SU-DHL-6 (cell line): ENCODE measurements at regions not wholly inside any gene's neighbourhood (a gene's known extent, or its start where the extent isn't known, plus 50 kb on each side); places are given as distances from the start of the nearest gene placed in this dataset.

Experiments used
- H2AFZ ChIP-seq: fragments of 200-600 bp; sonication (generic); 2 replicates; pipeline ENCODE4 v1.6.1; 2014; ENCODE audit warnings: low read depth, mild to moderate bottlenecking, moderate library complexity, mixed read lengths, antibody characterized with exemption, low read length; ENCODE audit not compliant: severe bottlenecking
- H3F3A ChIP-seq: fragments of 200-600 bp; shearing (Covaris generic); 2 replicates; pipeline ENCODE4 v1.6.0; 2016; ENCODE audit warnings: antibody characterized with exemption, mild to moderate bottlenecking; ENCODE audit not compliant: insufficient read depth
- H3K27ac ChIP-seq: fragments of 200-600 bp; sonication (generic); 2 replicates; pipeline ENCODE4 v1.5.1; 2016; ENCODE audit warnings: low read depth, mild to moderate bottlenecking, low read length, moderate library complexity, mixed read lengths
- H3K27me3 ChIP-seq: fragments of 200-600 bp; sonication (generic), shearing (Covaris generic); 2 replicates; pipeline ENCODE4 v1.6.0; 2014; ENCODE audit warnings: mild to moderate bottlenecking, low read length
- H3K36me3 ChIP-seq: fragments of 200-600 bp; sonication (generic); 2 replicates; pipeline ENCODE4 v1.6.1; 2014; ENCODE audit warnings: mild to moderate bottlenecking, low read length, mixed read lengths
- H3K4me2 ChIP-seq: fragments of 300-600, 200-600 bp; shearing (Covaris generic), sonication (generic); 2 replicates; pipeline ENCODE4 v1.6.0; 2014; ENCODE audit warnings: low read length, low read depth, mild to moderate bottlenecking; ENCODE audit not compliant: poor library complexity, severe bottlenecking
- H3K4me3 ChIP-seq: fragments of 200-600 bp; sonication (generic); 2 replicates; pipeline ENCODE4 v1.5.1; 2014; ENCODE audit warnings: antibody characterized with exemption, low read length, mild to moderate bottlenecking, mixed read lengths; ENCODE audit not compliant: insufficient read depth, poor library complexity, severe bottlenecking
- H3K79me2 ChIP-seq: fragments of 200-600 bp; sonication (generic); 2 replicates; pipeline ENCODE4 v1.6.1; 2014; ENCODE audit warnings: mild to moderate bottlenecking, low read length, moderate library complexity; ENCODE audit not compliant: insufficient read depth
- H3K9ac ChIP-seq: fragments of 200-600 bp; sonication (generic); 2 replicates; pipeline ENCODE4 v1.7.0; 2014; ENCODE audit warnings: mild to moderate bottlenecking, low read length
- H3K9me2 ChIP-seq: fragments of 200-600 bp; sonication (generic); replicated peaks from 2 replicates; pipeline ENCODE4 v1.6.1; 2014; ENCODE audit warnings: low read length; ENCODE audit not compliant: insufficient read depth
- H3K9me3 ChIP-seq: fragments of 200-600 bp; sonication (generic); 2 replicates; pipeline ENCODE4 v1.6.1; 2014; ENCODE audit warnings: low read length, mixed read lengths; ENCODE audit not compliant: insufficient read depth
- H4K20me1 ChIP-seq: fragments of 200-600 bp; sonication (generic); 2 replicates; pipeline ENCODE4 v1.6.1; 2014; ENCODE audit warnings: low read depth, mild to moderate bottlenecking, antibody characterized with exemption, low read length, moderate library complexity, mixed read lengths
- CTCF ChIP-seq: fragments of 200-600 bp; sonication (generic); IDR thresholded peaks from one replicate; pipeline ENCODE4 v1.5.1; 2017; ENCODE audit warnings: antibody characterized with exemption, mild to moderate bottlenecking, low read length, moderate library complexity; ENCODE audit not compliant: insufficient read depth, poor library complexity, severe bottlenecking
- EZH2phosphoT487 ChIP-seq: fragments of 200-600 bp; sonication (generic), shearing (Covaris generic); conservative IDR thresholded peaks from 2 replicates; pipeline ENCODE4 v1.6.1; 2018; ENCODE audit warnings: mild to moderate bottlenecking, antibody characterized with exemption, low read length, moderate library complexity, mixed read lengths

DNA sequence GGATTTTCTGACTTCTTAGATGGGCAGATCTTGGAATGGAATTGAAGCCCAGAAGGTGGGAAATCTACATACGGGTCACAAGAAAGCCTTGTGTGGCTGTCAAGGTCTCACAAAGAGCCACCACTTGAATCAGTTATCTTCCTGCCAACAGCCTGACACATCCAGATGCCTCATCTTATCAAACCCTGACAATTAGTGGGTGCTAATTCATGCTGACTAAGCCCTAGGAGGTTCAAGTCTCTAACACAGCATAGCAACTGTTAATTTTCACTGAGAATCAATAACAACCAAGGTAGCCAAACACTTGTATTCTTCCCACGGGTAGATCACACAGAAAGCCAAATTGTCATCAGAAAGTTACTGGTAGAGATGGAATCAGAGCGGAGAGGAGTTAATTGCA is 222.2 kb downstream of the TMEM167A start:
- Histone ChIP-seq H3K4me3 (no peak overlapping the region), H3K9ac (no peak overlapping the region), H3F3A (no peaks in the 10 kb centered on the region), H2AFZ (no peak overlapping the region), H3K27ac (no peak overlapping the region), H3K79me2 (no peaks in the 10 kb centered on the region), H3K4me2 (no peak overlapping the region), H4K20me1 (no peaks in the 10 kb centered on the region), H3K9me3 (no peaks in the 10 kb centered on the region), H3K36me3 (no peaks in the 10 kb centered on the region), H3K27me3 (no peaks in the 10 kb centered on the region), H3K9me2 (no peaks in the 10 kb centered on the region)
- TF ChIP-seq CTCF (no peak), EZH2phosphoT487 (no peak)

- TF ChIP-seq CTCF (no peak), EZH2phosphoT487 (no peak)
- Histone ChIP-seq H3K4me2 (no peak overlapping the region), H3K27ac (no peak overlapping the region), H3K9ac (no peak overlapping the region), H2AFZ (no peak overlapping the region), H3K27me3 (no peaks in the 10 kb centered on the region), H3K9me2 (no peaks in the 10 kb centered on the region), H3K79me2 (no peaks in the 10 kb centered on the region), H3F3A (no peaks in the 10 kb centered on the region), H3K9me3 (no peaks in the 10 kb centered on the region), H3K36me3 (no peaks in the 10 kb centered on the region), H3K4me3 (no peak overlapping the region), H4K20me1 (no peaks in the 10 kb centered on the region)
Measured at GRCh38 chr5:82851471-82851870, 225.7 kb downstream of the TMEM167A start.

- Histone ChIP-seq H3K4me2 (no peak overlapping the region), H4K20me1 (no peaks in the 10 kb centered on the region), H3K9ac (no peak overlapping the region), H3K79me2 (no peaks in the 10 kb centered on the region), H3K9me2 (no peaks in the 10 kb centered on the region), H3K36me3 (no peaks in the 10 kb centered on the region), H3K4me3 (no peak overlapping the region), H2AFZ (no peak overlapping the region), H3K9me3 (no peaks in the 10 kb centered on the region), H3F3A (no peaks in the 10 kb centered on the region), H3K27me3 (no peaks in the 10 kb centered on the region), H3K27ac (no peak overlapping the region)
- TF ChIP-seq EZH2phosphoT487 (no peak), CTCF (no peak)
Measured at GRCh38 chr5:82850393-82850792, 226.8 kb downstream of the TMEM167A start.

- Histone ChIP-seq H3K9ac (no peak overlapping the region), H2AFZ (no peak overlapping the region), H3K4me2 (no peak overlapping the region), H3F3A (no peaks in the 10 kb centered on the region), H3K79me2 (no peaks in the 10 kb centered on the region), H3K9me3 (no peaks in the 10 kb centered on the region), H3K36me3 (no peaks in the 10 kb centered on the region), H3K27ac (no peak overlapping the region), H3K4me3 (no peak overlapping the region), H4K20me1 (no peaks in the 10 kb centered on the region), H3K9me2 (no peaks in the 10 kb centered on the region), H3K27me3 (no peaks in the 10 kb centered on the region)
- TF ChIP-seq EZH2phosphoT487: no peak
- TF ChIP-seq CTCF: no peak
Measured at GRCh38 chr5:82849885-82850284, 227.3 kb downstream of the TMEM167A start.
